ENCODE measurements at regions not wholly inside any gene's neighbourhood (a gene's known extent, or its start where the extent isn't known, plus 50 kb on each side); places are given as distances from the start of the nearest gene placed in this dataset.

DNA sequence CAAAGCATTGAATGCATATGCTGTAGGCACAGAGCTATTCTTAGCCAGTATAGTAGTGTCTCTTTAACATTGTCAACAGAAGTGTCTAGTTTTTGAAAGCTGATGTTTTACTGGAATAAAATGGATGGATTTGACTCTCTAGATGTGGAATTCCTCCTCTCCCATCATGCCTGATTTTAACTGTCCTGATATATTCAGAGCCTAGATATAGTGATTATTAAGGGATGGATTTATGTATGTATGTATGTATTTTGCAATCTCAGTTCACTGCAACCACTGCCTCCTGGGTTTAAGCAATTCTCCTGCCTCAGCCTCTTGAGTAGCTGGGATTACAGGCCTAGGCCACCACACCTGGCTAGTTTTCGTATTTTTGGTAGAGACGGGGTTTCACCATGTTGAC is 144.8 kb upstream of the NAV3 start:
- Mint-ChIP-seq H3K36me3 (ENCODE audit: low read depth) (no peaks in the 10 kb centered on the region), H3K9me3 (no peaks in the 10 kb centered on the region), H3K4me1 (peaks cover 3% of the 10 kb centered on the region), H3K27me3 (ENCODE audit: insufficient read depth) (no peaks in the 10 kb centered on the region), H3K4me3 (no peak overlapping the region), H3K27ac (no peak overlapping the region)
- Histone ChIP-seq H3K4me3 (ENCODE audit: low read length) (no peak overlapping the region), H3K27me3 (ENCODE audit: control insufficient read depth, insufficient read depth, low read length, poor library complexity, severe bottlenecking) (no peaks in the 10 kb centered on the region), H3K27ac (ENCODE audit: low read depth, low read length) (no peak overlapping the region), H3K4me1 (ENCODE audit: control insufficient read depth, insufficient read depth, low read length) (no peaks in the 10 kb centered on the region), H3K36me3 (ENCODE audit: control insufficient read depth, insufficient read depth, low read length) (no peaks in the 10 kb centered on the region), H3K9ac (ENCODE audit: extremely low read depth, low read length, poor library complexity, severe bottlenecking) (no peak overlapping the region), H3K9me3 (ENCODE audit: control insufficient read depth, low read length) (no peaks in the 10 kb centered on the region)
- no peak for DNase-seq
- WGBS, 2 experiments (ENCODE audit: insufficient coverage in 1 of 2, insufficient read length in 1 of 2) = 93 to 100% methylated on average over 1 to 2 of the region's 2 CpGs
- TF ChIP-seq, protein P1, sequence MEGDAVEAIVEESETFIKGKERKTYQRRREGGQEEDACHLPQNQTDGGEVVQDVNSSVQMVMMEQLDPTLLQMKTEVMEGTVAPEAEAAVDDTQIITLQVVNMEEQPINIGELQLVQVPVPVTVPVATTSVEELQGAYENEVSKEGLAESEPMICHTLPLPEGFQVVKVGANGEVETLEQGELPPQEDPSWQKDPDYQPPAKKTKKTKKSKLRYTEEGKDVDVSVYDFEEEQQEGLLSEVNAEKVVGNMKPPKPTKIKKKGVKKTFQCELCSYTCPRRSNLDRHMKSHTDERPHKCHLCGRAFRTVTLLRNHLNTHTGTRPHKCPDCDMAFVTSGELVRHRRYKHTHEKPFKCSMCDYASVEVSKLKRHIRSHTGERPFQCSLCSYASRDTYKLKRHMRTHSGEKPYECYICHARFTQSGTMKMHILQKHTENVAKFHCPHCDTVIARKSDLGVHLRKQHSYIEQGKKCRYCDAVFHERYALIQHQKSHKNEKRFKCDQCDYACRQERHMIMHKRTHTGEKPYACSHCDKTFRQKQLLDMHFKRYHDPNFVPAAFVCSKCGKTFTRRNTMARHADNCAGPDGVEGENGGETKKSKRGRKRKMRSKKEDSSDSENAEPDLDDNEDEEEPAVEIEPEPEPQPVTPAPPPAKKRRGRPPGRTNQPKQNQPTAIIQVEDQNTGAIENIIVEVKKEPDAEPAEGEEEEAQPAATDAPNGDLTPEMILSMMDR (conservative IDR thresholded peaks at IDR 0.05) = no peak

- H3K9ac ChIP-seq (ENCODE audit: extremely low read depth, low read length, poor library complexity, severe bottlenecking) = no peak overlapping the region
- no peaks in the 10 kb centered on the region for H3K9me3 Mint-ChIP-seq
- TF ChIP-seq, protein P1 (conservative IDR thresholded peaks at IDR 0.05) = peak; percentile 81
- no peak overlapping the region for H3K4me3 ChIP-seq (ENCODE audit: low read length)
- H3K36me3 ChIP-seq (ENCODE audit: control insufficient read depth, insufficient read depth, low read length) = no peaks in the 10 kb centered on the region
- H3K27me3 Mint-ChIP-seq (ENCODE audit: insufficient read depth) = no peaks in the 10 kb centered on the region
- 9 to 24% methylated on average over 5 to 6 of the region's 6 CpGs for WGBS, 2 experiments (ENCODE audit: insufficient coverage in 1 of 2, insufficient read length in 1 of 2)
- no peak overlapping the region for H3K4me3 Mint-ChIP-seq
- H3K27ac ChIP-seq (ENCODE audit: low read depth, low read length) = no peak overlapping the region
- H3K9me3 ChIP-seq (ENCODE audit: control insufficient read depth, low read length) = no peaks in the 10 kb centered on the region
- H3K4me1 ChIP-seq (ENCODE audit: control insufficient read depth, insufficient read depth, low read length) = no peaks in the 10 kb centered on the region
- no peaks in the 10 kb centered on the region for H3K27me3 ChIP-seq (ENCODE audit: control insufficient read depth, insufficient read depth, low read length, poor library complexity, severe bottlenecking)
- H3K27ac Mint-ChIP-seq = no peak overlapping the region
- DNase-seq = peak; percentile 88
- H3K36me3 Mint-ChIP-seq (ENCODE audit: low read depth) = no peaks in the 10 kb centered on the region
- H3K4me1 Mint-ChIP-seq = peaks cover 7% of the 10 kb centered on the region
Measured at GRCh38 chr12:77685112-77685511, 145.6 kb upstream of the NAV3 start.

DNA sequence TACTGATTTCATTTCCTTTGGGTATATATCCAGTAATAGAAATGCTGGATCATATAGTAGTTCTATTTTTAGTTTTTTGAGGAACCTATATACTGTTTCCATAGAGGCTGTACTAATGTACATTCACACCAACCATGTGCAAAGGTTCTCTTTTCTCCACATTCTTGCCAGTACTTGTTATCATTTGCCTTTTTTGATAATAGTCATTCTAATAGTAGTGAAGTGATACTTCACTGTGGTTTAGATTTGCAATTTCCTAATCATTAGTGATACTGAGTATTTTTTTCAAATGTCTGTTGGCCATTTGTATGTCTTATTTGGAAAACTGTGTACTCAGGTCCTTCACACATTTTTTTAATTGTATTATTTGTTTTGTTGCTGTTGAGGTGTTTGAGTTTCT is 148.2 kb upstream of the NAV3 start:
- Mint-ChIP-seq H3K9me3 (no peaks in the 10 kb centered on the region), H3K4me1 (peaks cover 11% of the 10 kb centered on the region), H3K4me3 (no peak overlapping the region), H3K36me3 (ENCODE audit: low read depth) (no peaks in the 10 kb centered on the region), H3K27ac (no peak overlapping the region), H3K27me3 (ENCODE audit: insufficient read depth) (no peaks in the 10 kb centered on the region)
- no peaks in the 10 kb centered on the region for H3K9me3 ChIP-seq (ENCODE audit: control insufficient read depth, low read length)
- no peaks in the 10 kb centered on the region for H3K36me3 ChIP-seq (ENCODE audit: control insufficient read depth, insufficient read depth, low read length)
- H3K9ac ChIP-seq (ENCODE audit: extremely low read depth, low read length, poor library complexity, severe bottlenecking) = no peak overlapping the region
- H3K27ac ChIP-seq (ENCODE audit: low read depth, low read length) = no peak overlapping the region
- no peaks in the 10 kb centered on the region for H3K27me3 ChIP-seq (ENCODE audit: control insufficient read depth, insufficient read depth, low read length, poor library complexity, severe bottlenecking)
- no peak for DNase-seq
- no peak overlapping the region for H3K4me3 ChIP-seq (ENCODE audit: low read length)
- TF ChIP-seq, protein P1 (conservative IDR thresholded peaks at IDR 0.05) = no peak
- H3K4me1 ChIP-seq (ENCODE audit: control insufficient read depth, insufficient read depth, low read length) = peaks cover 5% of the 10 kb centered on the region
